HCT116 (cell line): ENCODE measurements at regions not wholly inside any gene's neighbourhood (a gene's known extent, or its start where the extent isn't known, plus 50 kb on each side); places are given as distances from the start of the nearest gene placed in this dataset.

Source experiments
- ATAC-seq: fragments of 200-7000 bp; cut with Tn5 transposase; 2 replicates; pipeline ENCODE4 v1.9.1; 2020; ENCODE audit warnings: mild to moderate bottlenecking, moderate library complexity
- BruUV-seq: library from RNA; stranded (reverse); fragments of 400-500 nt; replicated peaks from 2 replicates; lab custom pipeline; 2021; lab: Mats Ljungman, UMichigan
- CTCF ChIA-PET: fragments of 300-600 bp; sonication (Branson Sonifier 250); formaldehyde crosslinking; loops from one replicate; lab custom pipeline; 2021; ENCODE audit warnings: antibody characterized with exemption; lab: Charles Lee
- POLR2A ChIA-PET: fragments of 300-600, 350-600 bp; sonication (Branson Sonifier 250); formaldehyde crosslinking; loops from one replicate; lab custom pipeline; 2021; ENCODE audit warnings: antibody characterized with exemption; lab: Charles Lee
- RAD21 ChIA-PET, 2 experiments: fragments of 300-600 bp; sonication (Branson Sonifier 250); formaldehyde crosslinking; loops; one replicate each; lab custom pipeline; 2023; ENCODE audit warnings: low total read pairs in 2 of 2; ENCODE audit not compliant: uncharacterized antibody in 2 of 2, unreplicated experiment in 2 of 2, low non-redundant PET in 1 of 2; lab: Charles Lee
- DNase-seq: peaks from one replicate; pipeline ENCODE4 v3.0.0-alpha.2; 2010; ENCODE audit warnings: low read depth, low spot score
- H2AFZ ChIP-seq: fragments of 200-600 bp; shearing (Covaris generic), sonication (generic); 2 replicates; pipeline ENCODE4 v1.6.1; 2017; ENCODE audit warnings: low read depth, mixed run types, mixed read lengths, antibody characterized with exemption, low read length; ENCODE audit not compliant: poor library complexity, severe bottlenecking
- H3K27ac ChIP-seq: 2 replicates; pipeline ENCODE4 v1.5.1; 2012; ENCODE audit warnings: low read depth, low read length
- H3K27me3 ChIP-seq: fragments of 200-600 bp; sonication (generic); 2 replicates; pipeline ENCODE4 v1.6.1; 2016; ENCODE audit warnings: mixed run types, low read length, mixed read lengths; ENCODE audit not compliant: insufficient read depth
- H3K36me3 ChIP-seq, 2 experiments: fragments of 200-500 bp in 1 of 2; fragments of 200-600 bp in 1 of 2; sonication (Bioruptor generic) in 1 of 2; sonication (generic) in 1 of 2; 2 replicates each; pipeline versions ENCODE4 v1.5.1 to v1.6.1; 2014 to 2016; ENCODE audit warnings: low read length in 2 of 2, inconsistent platforms in 1 of 2, mixed read lengths in 1 of 2, mixed run types in 1 of 2; ENCODE audit not compliant: insufficient read depth in 2 of 2, control insufficient read depth in 1 of 2
- H3K4me1 ChIP-seq, 2 experiments: fragments of 200-600 bp in 1 of 2; sonication (generic) in 1 of 2; 2 replicates each; pipeline versions ENCODE4 v1.5.1 to v1.6.1; 2012 to 2017; ENCODE audit warnings: low read length in 2 of 2, inconsistent platforms in 1 of 2, mild to moderate bottlenecking in 1 of 2, mixed read lengths in 1 of 2, mixed run types in 1 of 2, moderate library complexity in 1 of 2; ENCODE audit not compliant: insufficient read depth in 2 of 2, control insufficient read depth in 1 of 2
- H3K4me2 ChIP-seq: fragments of 200-600 bp; sonication (generic); 2 replicates; pipeline ENCODE4 v1.6.1; 2017; ENCODE audit warnings: mixed run types, low read length, mixed read lengths
- H3K4me3 ChIP-seq, 2 experiments: fragments of 200-600 bp in 1 of 2; sonication (generic) in 1 of 2; replicated peaks in 1 of 2; 2 replicates each; pipeline ENCODE4 v1.5.1; 2011 to 2016; ENCODE audit warnings: low read length in 2 of 2, control low read depth in 1 of 2, low read depth in 1 of 2, mild to moderate bottlenecking in 1 of 2, mixed read lengths in 1 of 2, mixed run types in 1 of 2
- H3K79me2 ChIP-seq: fragments of 200-600 bp; sonication (generic); 2 replicates; pipeline ENCODE4 v1.6.1; 2017; ENCODE audit warnings: mild to moderate bottlenecking, mixed run types, low read length, moderate library complexity, mixed read lengths; ENCODE audit not compliant: insufficient read depth
- H3K9ac ChIP-seq: fragments of 200-600 bp; sonication (generic); 2 replicates; pipeline ENCODE4 v1.6.1; 2016; ENCODE audit warnings: low read length, mixed read lengths
- H3K9me2 ChIP-seq: fragments of 200-600 bp; sonication (generic), shearing (Covaris generic); 2 replicates; pipeline ENCODE4 v1.6.1; 2017; ENCODE audit warnings: mixed run types, mild to moderate bottlenecking, moderate library complexity; ENCODE audit not compliant: insufficient read depth
- H3K9me3 ChIP-seq, 2 experiments: fragments of 200-500 bp in 1 of 2; fragments of 200-600 bp in 1 of 2; sonication (Bioruptor generic) in 1 of 2; sonication (generic) in 1 of 2; 2 replicates each; pipeline ENCODE4 v1.6.1; 2014 to 2017; ENCODE audit warnings: low read length in 2 of 2, mixed read lengths in 2 of 2, inconsistent platforms in 1 of 2, low read depth in 1 of 2, mild to moderate bottlenecking in 1 of 2, mixed run types in 1 of 2, moderate library complexity in 1 of 2; ENCODE audit not compliant: control insufficient read depth in 1 of 2, insufficient read depth in 1 of 2
- H4K20me1 ChIP-seq: fragments of 200-600 bp; sonication (generic), shearing (Covaris generic); 2 replicates; pipeline ENCODE4 v1.6.1; 2017; ENCODE audit warnings: mixed run types, mild to moderate bottlenecking, moderate library complexity; ENCODE audit not compliant: insufficient read depth
- ATF3 ChIP-seq: IDR thresholded peaks from 2 replicates; pipeline ENCODE4 v1.6.1; 2012
- CBX3 ChIP-seq: IDR thresholded peaks from 2 replicates; pipeline ENCODE4 v1.6.1; 2012; ENCODE audit warnings: low read depth
- CTCF ChIP-seq, 3 experiments: fragments of 200-600 bp in 1 of 3; sonication (generic) in 1 of 3; IDR thresholded peaks in 2 of 3; conservative IDR thresholded peaks in 1 of 3; 2 replicates each; pipeline ENCODE4 v1.5.1; 2012 to 2017; ENCODE audit warnings: low read depth in 2 of 3, low read length in 2 of 3, antibody characterized with exemption in 1 of 3, borderline replicate concordance in 1 of 3, control low read depth in 1 of 3, mild to moderate bottlenecking in 1 of 3, mixed read lengths in 1 of 3, mixed run types in 1 of 3, moderate library complexity in 1 of 3; ENCODE audit not compliant: insufficient read depth in 1 of 3
- EGR1 ChIP-seq: IDR thresholded peaks from 2 replicates; pipeline ENCODE4 v1.6.1; 2012; ENCODE audit warnings: low read depth
- ELF1 ChIP-seq: IDR thresholded peaks from 2 replicates; pipeline ENCODE4 v1.6.1; 2012; ENCODE audit warnings: low read depth, borderline replicate concordance
- EZH2 ChIP-seq: fragments of 200-600 bp; sonication (generic); IDR thresholded peaks from 2 replicates; pipeline ENCODE4 v1.6.1; 2017; ENCODE audit warnings: antibody characterized with exemption, mixed run types
- EZH2phosphoT487 ChIP-seq: fragments of 200-600 bp; IDR thresholded peaks from 2 replicates; pipeline ENCODE4 v1.6.1; 2018; ENCODE audit warnings: antibody characterized with exemption, borderline replicate concordance
- FOSL1 ChIP-seq: IDR thresholded peaks from 2 replicates; pipeline ENCODE4 v1.6.1; 2012; ENCODE audit warnings: low read depth
- JUND ChIP-seq: IDR thresholded peaks from 2 replicates; pipeline ENCODE4 v1.6.1; 2012
- MAX ChIP-seq: IDR thresholded peaks from 2 replicates; pipeline ENCODE4 v1.6.1; 2012
- POLR2A ChIP-seq: IDR thresholded peaks from 2 replicates; pipeline ENCODE4 v1.7.0; 2011; ENCODE audit warnings: borderline replicate concordance; ENCODE audit not compliant: insufficient read depth, insufficient read length; ENCODE audit errors: extremely low read depth
- RAD21 ChIP-seq: IDR thresholded peaks from 2 replicates; pipeline ENCODE4 v1.6.1; 2012; ENCODE audit warnings: low read depth, mild to moderate bottlenecking
- REST ChIP-seq: IDR thresholded peaks from 2 replicates; pipeline ENCODE4 v1.6.1; 2012; ENCODE audit warnings: low read depth
- SP1 ChIP-seq: IDR thresholded peaks from 2 replicates; pipeline ENCODE4 v1.6.1; 2012; ENCODE audit warnings: low read depth
- SRF ChIP-seq: IDR thresholded peaks from 2 replicates; pipeline ENCODE4 v1.6.1; 2012; ENCODE audit warnings: low read depth
- TCF7L2 ChIP-seq: IDR thresholded peaks from 2 replicates; pipeline ENCODE4 v1.7.0; 2011; ENCODE audit warnings: borderline replicate concordance, inconsistent platforms; ENCODE audit not compliant: insufficient read depth, insufficient read length; ENCODE audit errors: extremely low read depth
- YY1 ChIP-seq: IDR thresholded peaks from 2 replicates; pipeline ENCODE4 v1.6.1; 2011; ENCODE audit warnings: low read length, low read depth, moderate library complexity, mild to moderate bottlenecking; ENCODE audit not compliant: insufficient replicate concordance; ENCODE audit errors: extremely low read depth
- ZFX ChIP-seq: fragments of 450-650 bp; IDR thresholded peaks from 2 replicates; pipeline ENCODE4 v1.6.1; 2017
- ZNF274 ChIP-seq: fragments of 200-500 bp; sonication (Bioruptor generic); IDR thresholded peaks from 2 replicates; pipeline ENCODE4 v1.6.1; 2014; ENCODE audit warnings: mild to moderate bottlenecking, low read depth, low read length, inconsistent platforms
- intact Hi-C: fragments of 100-400 bp; cut with micrococcal nuclease; formaldehyde crosslinking; loops from 2 replicates; pipeline ENCODE4 v1.10.0; 2022

GRCh38 chr1:230000493-230001184, 66.4 kb upstream of the GALNT2 start:
- no peaks in the 10 kb centered on the region for H3K4me1 ChIP-seq
- no peaks in the 10 kb centered on the region for H3K79me2 ChIP-seq
- H3K4me3 ChIP-seq, result no peak overlapping the region
- ChIA-PET CTCF (no interaction called here), RAD21 (no interaction called here), POLR2A (no interaction called here)
- DNase-seq (no peak), ATAC-seq (no peak)
- BruUV-seq, result no TSS peak
- H3K27ac ChIP-seq, result no peak overlapping the region
- H2AFZ ChIP-seq, result no peak overlapping the region
- no peaks in the 10 kb centered on the region for H3K9me2 ChIP-seq
- H3K9ac ChIP-seq, result no peak overlapping the region
- intact Hi-C loops, result no loop called here
- no peaks in the 10 kb centered on the region for H4K20me1 ChIP-seq
- peaks cover 4% of the 10 kb centered on the region; the same call in 1 of the 2 replicates for H3K27me3 ChIP-seq
- no peak overlapping the region for H3K4me2 ChIP-seq
- H3K9me3 ChIP-seq, result no peaks in the 10 kb centered on the region
- no peaks in the 10 kb centered on the region for H3K36me3 ChIP-seq
- no peak for TF ChIP-seq ELF1
- TF ChIP-seq SRF, result no peak
- TF ChIP-seq CTCF (IDR thresholded peaks at IDR 0.05 in 2 of 3, conservative IDR thresholded peaks at IDR 0.05 in 1 of 3; ENCODE audit: borderline replicate concordance in 1 of 3, insufficient read depth in 1 of 3, low read depth in 2 of 3, low read length in 2 of 3), result no peak
- no peak for TF ChIP-seq RAD21
- TF ChIP-seq SP1, result no peak
- no peak for TF ChIP-seq EGR1
- TF ChIP-seq YY1, result no peak
- no peak for TF ChIP-seq POLR2A
- TF ChIP-seq TCF7L2, result no peak
- no peak for TF ChIP-seq REST
- no peak for TF ChIP-seq MAX
- no peak for TF ChIP-seq ZFX
- TF ChIP-seq FOSL1, result no peak
- TF ChIP-seq EZH2phosphoT487, result no peak
- no peak for TF ChIP-seq CBX3
- TF ChIP-seq EZH2, result no peak
- TF ChIP-seq JUND, result no peak
- TF ChIP-seq ZNF274, result no peak
- TF ChIP-seq ATF3, result no peak
